ENCODE measurements at regions not wholly inside any gene's neighbourhood (a gene's known extent, or its start where the extent isn't known, plus 50 kb on each side); places are given as distances from the start of the nearest gene placed in this dataset.

DNA sequence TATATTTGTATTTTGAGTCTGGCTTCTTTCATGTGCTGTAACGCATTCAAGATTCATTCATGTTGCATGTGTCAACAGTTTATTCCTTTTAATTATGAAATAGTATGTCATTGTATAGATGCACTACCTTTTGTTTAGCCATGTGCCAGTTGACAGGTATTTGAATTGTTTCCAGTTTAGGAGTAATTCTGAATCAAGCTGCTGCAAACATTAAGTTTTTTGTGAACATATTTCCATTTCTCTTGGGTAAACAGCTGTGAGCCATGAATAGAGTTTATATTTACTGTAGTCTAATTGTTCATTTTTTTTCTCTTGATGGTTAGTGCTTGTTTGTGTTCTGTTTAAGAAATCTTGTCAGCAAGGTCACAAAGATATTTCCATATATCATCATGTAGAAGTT is 142.4 kb upstream of the RIPOR2 start:
- TF ChIP-seq CEBPB (IDR thresholded peaks at IDR 0.05) (no peak), RAD21 (IDR thresholded peaks at IDR 0.05; ENCODE audit: low read depth) (no peak), EP300 (IDR thresholded peaks at IDR 0.05; ENCODE audit: borderline replicate concordance) (no peak), TAF1 (IDR thresholded peaks at IDR 0.05; ENCODE audit: low read depth) (no peak), TEAD4 (IDR thresholded peaks at IDR 0.05) (no peak), EGR1 (IDR thresholded peaks at IDR 0.05) (no peak)

- TF ChIP-seq RAD21 (IDR thresholded peaks at IDR 0.05; ENCODE audit: low read depth) (no peak), NFIC (IDR thresholded peaks at IDR 0.05) (no peak), TCF12 (IDR thresholded peaks at IDR 0.05; ENCODE audit: low read depth) (no peak), CREB1 (IDR thresholded peaks at IDR 0.05; ENCODE audit: low read depth) (no peak), EGR1 (IDR thresholded peaks at IDR 0.05) (no peak), ZBTB7A (IDR thresholded peaks at IDR 0.05; ENCODE audit: low read depth) (no peak), MAX (IDR thresholded peaks at IDR 0.05) (no peak), REST (IDR thresholded peaks at IDR 0.05; ENCODE audit: low read depth) (no peak), FOXM1 (IDR thresholded peaks at IDR 0.05; ENCODE audit: borderline replicate concordance, low read depth) (no peak), TAF1 (IDR thresholded peaks at IDR 0.05; ENCODE audit: low read depth) (no peak), CEBPB (IDR thresholded peaks at IDR 0.05) (no peak)
- TF ChIP-seq, protein P1, sequence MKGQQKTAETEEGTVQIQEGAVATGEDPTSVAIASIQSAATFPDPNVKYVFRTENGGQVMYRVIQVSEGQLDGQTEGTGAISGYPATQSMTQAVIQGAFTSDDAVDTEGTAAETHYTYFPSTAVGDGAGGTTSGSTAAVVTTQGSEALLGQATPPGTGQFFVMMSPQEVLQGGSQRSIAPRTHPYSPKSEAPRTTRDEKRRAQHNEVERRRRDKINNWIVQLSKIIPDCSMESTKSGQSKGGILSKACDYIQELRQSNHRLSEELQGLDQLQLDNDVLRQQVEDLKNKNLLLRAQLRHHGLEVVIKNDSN (IDR thresholded peaks at IDR 0.05): no peak
These were observed 148.2 kb upstream of the RIPOR2 start for GRCh38 chr6:25083784-25084507.

DNA sequence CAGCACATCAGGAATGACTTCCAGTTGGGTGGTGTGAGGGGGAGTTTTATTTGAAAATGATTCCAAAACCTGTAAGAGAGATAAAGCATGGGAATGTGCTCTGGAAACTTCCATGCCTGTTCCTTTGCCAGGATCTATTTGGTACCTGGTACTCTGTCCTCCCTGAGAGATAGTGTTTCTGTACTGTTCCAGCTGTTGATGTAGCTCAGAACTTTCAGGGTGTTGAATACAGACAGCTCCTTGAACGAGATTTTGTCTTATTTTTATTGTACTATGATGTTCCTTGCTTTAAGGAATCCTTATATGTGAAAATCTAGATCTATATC is 148.7 kb upstream of the RIPOR2 start:
- TF ChIP-seq ZBTB7A (IDR thresholded peaks at IDR 0.05; ENCODE audit: low read depth): no peak
- TF ChIP-seq RAD21 (IDR thresholded peaks at IDR 0.05; ENCODE audit: low read depth): no peak
- no peak for TF ChIP-seq CEBPB (IDR thresholded peaks at IDR 0.05)
- no peak for TF ChIP-seq YY1 (IDR thresholded peaks at IDR 0.05; ENCODE audit: low read depth)
- no peak for TF ChIP-seq EP300 (IDR thresholded peaks at IDR 0.05; ENCODE audit: borderline replicate concordance)

DNA sequence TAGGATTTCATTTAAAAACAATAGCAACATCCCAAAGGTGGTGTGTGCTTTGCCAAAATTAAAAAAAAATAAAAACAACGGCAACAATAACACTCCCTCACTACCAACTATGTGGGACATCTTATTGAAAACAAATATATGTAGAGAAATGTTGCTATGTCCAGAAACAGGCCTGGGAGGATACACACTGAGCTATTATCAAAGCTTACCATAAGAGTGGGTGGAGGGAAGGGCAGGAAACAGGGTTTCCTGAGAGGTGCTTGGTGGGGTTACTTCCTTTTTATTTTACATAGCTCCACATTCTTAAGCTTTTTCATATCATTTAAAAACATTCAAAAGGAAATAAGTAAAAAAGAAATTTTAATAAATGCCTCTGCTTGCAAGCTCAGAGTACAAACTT is 150.0 kb upstream of the RIPOR2 start:
- TF ChIP-seq ZBTB7A (IDR thresholded peaks at IDR 0.05; ENCODE audit: low read depth): no peak
- TF ChIP-seq EP300 (IDR thresholded peaks at IDR 0.05; ENCODE audit: borderline replicate concordance): no peak
- TF ChIP-seq RAD21 (IDR thresholded peaks at IDR 0.05; ENCODE audit: low read depth): no peak
- TF ChIP-seq CREB1 (IDR thresholded peaks at IDR 0.05; ENCODE audit: low read depth): no peak
- TF ChIP-seq NFIC (IDR thresholded peaks at IDR 0.05): no peak
- no peak for TF ChIP-seq TCF12 (IDR thresholded peaks at IDR 0.05; ENCODE audit: low read depth)
- TF ChIP-seq TEAD4 (IDR thresholded peaks at IDR 0.05): no peak

- TF ChIP-seq TAF1 (IDR thresholded peaks at IDR 0.05; ENCODE audit: low read depth): no peak
- TF ChIP-seq ZBTB7A (IDR thresholded peaks at IDR 0.05; ENCODE audit: low read depth): no peak
- TF ChIP-seq MAX (IDR thresholded peaks at IDR 0.05): no peak
- TF ChIP-seq FOXM1 (IDR thresholded peaks at IDR 0.05; ENCODE audit: borderline replicate concordance, low read depth): no peak
- no peak for TF ChIP-seq RAD21 (IDR thresholded peaks at IDR 0.05; ENCODE audit: low read depth)
- TF ChIP-seq NFIC (IDR thresholded peaks at IDR 0.05): no peak
- no peak for TF ChIP-seq EP300 (IDR thresholded peaks at IDR 0.05; ENCODE audit: borderline replicate concordance)
- no peak for TF ChIP-seq CEBPB (IDR thresholded peaks at IDR 0.05)
- TF ChIP-seq EGR1 (IDR thresholded peaks at IDR 0.05): no peak
- TF ChIP-seq REST (IDR thresholded peaks at IDR 0.05; ENCODE audit: low read depth): no peak
- no peak for TF ChIP-seq TEAD4 (IDR thresholded peaks at IDR 0.05)
- TF ChIP-seq YY1 (IDR thresholded peaks at IDR 0.05; ENCODE audit: low read depth): no peak
- TF ChIP-seq, protein P1 (IDR thresholded peaks at IDR 0.05): no peak
These were observed 150.8 kb upstream of the RIPOR2 start for GRCh38 chr6:25086500-25087091.

DNA sequence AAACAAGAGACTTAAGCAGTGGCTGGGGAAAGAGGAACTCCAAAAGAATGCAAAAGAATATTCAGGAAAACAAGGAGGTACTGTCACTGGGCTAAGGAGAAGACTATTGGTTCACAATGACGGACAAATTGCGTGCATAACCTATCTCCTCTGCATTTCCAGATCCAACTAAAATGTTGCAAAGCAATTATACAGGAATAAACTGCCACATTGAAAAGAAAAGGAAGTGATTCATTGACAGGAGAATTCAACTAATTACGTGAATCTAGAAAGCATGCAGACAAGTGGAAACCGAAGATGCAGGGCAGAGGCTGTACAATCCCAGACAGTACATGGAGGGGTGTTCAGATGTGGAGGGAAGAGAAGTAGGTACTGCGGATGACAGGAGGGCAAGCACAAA is 152.8 kb upstream of the RIPOR2 start:
- TF ChIP-seq FOXM1 (IDR thresholded peaks at IDR 0.05; ENCODE audit: borderline replicate concordance, low read depth): no peak
- TF ChIP-seq NFIC (IDR thresholded peaks at IDR 0.05): no peak
- TF ChIP-seq TEAD4 (IDR thresholded peaks at IDR 0.05): no peak
- TF ChIP-seq YY1 (IDR thresholded peaks at IDR 0.05; ENCODE audit: low read depth): no peak
- TF ChIP-seq TAF1 (IDR thresholded peaks at IDR 0.05; ENCODE audit: low read depth): no peak
- TF ChIP-seq ZBTB7A (IDR thresholded peaks at IDR 0.05; ENCODE audit: low read depth): no peak
- no peak for TF ChIP-seq TCF12 (IDR thresholded peaks at IDR 0.05; ENCODE audit: low read depth)
- TF ChIP-seq REST (IDR thresholded peaks at IDR 0.05; ENCODE audit: low read depth): no peak
- TF ChIP-seq MAX (IDR thresholded peaks at IDR 0.05): no peak
- no peak for TF ChIP-seq EGR1 (IDR thresholded peaks at IDR 0.05)
- TF ChIP-seq CREB1 (IDR thresholded peaks at IDR 0.05; ENCODE audit: low read depth): no peak
- TF ChIP-seq RAD21 (IDR thresholded peaks at IDR 0.05; ENCODE audit: low read depth): no peak
- TF ChIP-seq, protein P1 (IDR thresholded peaks at IDR 0.05): no peak
- TF ChIP-seq CEBPB (IDR thresholded peaks at IDR 0.05): no peak
- no peak for TF ChIP-seq EP300 (IDR thresholded peaks at IDR 0.05; ENCODE audit: borderline replicate concordance)
